DMS53 (cell line): ENCODE measurements at regions not wholly inside any gene's neighbourhood (a gene's known extent, or its start where the extent isn't known, plus 50 kb on each side); places are given as distances from the start of the nearest gene placed in this dataset.
A peak's percentile ranks its signal among the peaks of the same experiment; 100 is the strongest.

Experiments
- DNase-seq: peaks from one replicate; lab custom pipeline; 2025; lab: John Stamatoyannopoulos, UW

- peak; percentile 44 for DNase-seq
These were observed 124.3 kb upstream of the GADD45A start for GRCh38 chr1:67560580-67561255.

- DNase-seq, result peak; percentile 99
These were observed 123.3 kb upstream of the GADD45A start for GRCh38 chr1:67561704-67562113.

GRCh38 chr1:67563684-67564083 lies 121.3 kb upstream of the GADD45A start:
- no peak for DNase-seq

- DNase-seq, result no peak
These were observed 120.8 kb upstream of the GADD45A start for GRCh38 chr1:67564193-67564592.

GRCh38 chr1:67566803-67567377 lies 118.1 kb upstream of the GADD45A start:
- DNase-seq, result no peak

- peak; percentile 33 for DNase-seq
These were observed 114.4 kb upstream of the GADD45A start for GRCh38 chr1:67570486-67571143.

GRCh38 chr1:67571406-67571805 lies 113.6 kb upstream of the GADD45A start:
- DNase-seq, result no peak

- DNase-seq, result peak; percentile 87
These were observed 113.0 kb upstream of the GADD45A start for GRCh38 chr1:67571901-67572593.

- peak; percentile 96 for DNase-seq
These were observed 112.3 kb upstream of the GADD45A start for GRCh38 chr1:67572594-67573221.

GRCh38 chr1:67573311-67573872 lies 111.6 kb upstream of the GADD45A start:
- DNase-seq, result peak; percentile 60

GRCh38 chr1:67574221-67574620 lies 110.8 kb upstream of the GADD45A start:
- DNase-seq, result no peak

- no peak for DNase-seq
These were observed 109.1 kb upstream of the GADD45A start for GRCh38 chr1:67575861-67576260.

GRCh38 chr1:67576474-67576873 lies 108.5 kb upstream of the GADD45A start:
- DNase-seq, result no peak

GRCh38 chr1:67577646-67578045 lies 107.4 kb upstream of the GADD45A start:
- no peak for DNase-seq

GRCh38 chr1:67578397-67579020 lies 106.5 kb upstream of the GADD45A start:
- peak; percentile 83 for DNase-seq

- DNase-seq, result peak; percentile 50
These were observed 105.2 kb upstream of the GADD45A start for GRCh38 chr1:67579623-67580394.

GRCh38 chr1:67580691-67581403 lies 104.2 kb upstream of the GADD45A start:
- DNase-seq, result peak; percentile 22

GRCh38 chr1:67582625-67583461 lies 102.2 kb upstream of the GADD45A start:
- no peak for DNase-seq

- DNase-seq, result no peak
These were observed 101.5 kb upstream of the GADD45A start for GRCh38 chr1:67583462-67583950.
